Stomach (tissue), 4 donors: ENCODE measurements at regions not wholly inside any gene's neighbourhood (a gene's known extent, or its start where the extent isn't known, plus 50 kb on each side); places are given as distances from the start of the nearest gene placed in this dataset.

Experiments used
- POLR2A ChIP-seq, 4 donors: fragments of 450-650 bp; IDR thresholded peaks; one replicate each; pipeline ENCODE4 v1.6.1; 2016; ENCODE audit warnings: antibody characterized with exemption in 4 of 4, control low read depth in 2 of 4, mild to moderate bottlenecking in 1 of 4, moderate library complexity in 1 of 4
- POLR2AphosphoS5 ChIP-seq, 3 donors: sonication (generic); formaldehyde crosslinking; IDR thresholded peaks; one replicate each; pipeline ENCODE4 v1.6.1; 2016; ENCODE audit warnings: antibody characterized with exemption in 3 of 3
- TF ChIP-seq, protein P1 (sequence below), 7 experiments: fragments of 450-650 bp in 4 of 7; fragments of 200-600 bp in 3 of 7; sonication (generic) in 3 of 7; IDR thresholded peaks; one replicate each; pipeline ENCODE4 v1.5.1; 2016 to 2019; ENCODE audit warnings: antibody characterized with exemption in 7 of 7, control low read depth in 2 of 7, mild to moderate bottlenecking in 1 of 7

GRCh38 chr7:84631913-84632312, 437.3 kb upstream of the SEMA3A start:
- no peak for TF ChIP-seq POLR2AphosphoS5 (IDR thresholded peaks at IDR 0.05)
- TF ChIP-seq, protein P1, sequence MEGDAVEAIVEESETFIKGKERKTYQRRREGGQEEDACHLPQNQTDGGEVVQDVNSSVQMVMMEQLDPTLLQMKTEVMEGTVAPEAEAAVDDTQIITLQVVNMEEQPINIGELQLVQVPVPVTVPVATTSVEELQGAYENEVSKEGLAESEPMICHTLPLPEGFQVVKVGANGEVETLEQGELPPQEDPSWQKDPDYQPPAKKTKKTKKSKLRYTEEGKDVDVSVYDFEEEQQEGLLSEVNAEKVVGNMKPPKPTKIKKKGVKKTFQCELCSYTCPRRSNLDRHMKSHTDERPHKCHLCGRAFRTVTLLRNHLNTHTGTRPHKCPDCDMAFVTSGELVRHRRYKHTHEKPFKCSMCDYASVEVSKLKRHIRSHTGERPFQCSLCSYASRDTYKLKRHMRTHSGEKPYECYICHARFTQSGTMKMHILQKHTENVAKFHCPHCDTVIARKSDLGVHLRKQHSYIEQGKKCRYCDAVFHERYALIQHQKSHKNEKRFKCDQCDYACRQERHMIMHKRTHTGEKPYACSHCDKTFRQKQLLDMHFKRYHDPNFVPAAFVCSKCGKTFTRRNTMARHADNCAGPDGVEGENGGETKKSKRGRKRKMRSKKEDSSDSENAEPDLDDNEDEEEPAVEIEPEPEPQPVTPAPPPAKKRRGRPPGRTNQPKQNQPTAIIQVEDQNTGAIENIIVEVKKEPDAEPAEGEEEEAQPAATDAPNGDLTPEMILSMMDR (IDR thresholded peaks at IDR 0.05) = no peak
- TF ChIP-seq POLR2A (IDR thresholded peaks at IDR 0.05) = no peak
